GM18909 (cell line): ENCODE measurements at regions not wholly inside any gene's neighbourhood (a gene's known extent, or its start where the extent isn't known, plus 50 kb on each side); places are given as distances from the start of the nearest gene placed in this dataset.
"Not testable (repeated sequence)": the region's sequence is repeated elsewhere in the genome, so short reads cannot be mapped to it uniquely, and the experiment has no call there.

Experiments used
- ATAC-seq: cut with Tn5 transposase; IDR thresholded peaks from one replicate; pipeline ENCODE4 v1.9.1; 2021; ENCODE audit warnings: mild to moderate bottlenecking; ENCODE audit not compliant: unreplicated experiment, poor library complexity

DNA sequence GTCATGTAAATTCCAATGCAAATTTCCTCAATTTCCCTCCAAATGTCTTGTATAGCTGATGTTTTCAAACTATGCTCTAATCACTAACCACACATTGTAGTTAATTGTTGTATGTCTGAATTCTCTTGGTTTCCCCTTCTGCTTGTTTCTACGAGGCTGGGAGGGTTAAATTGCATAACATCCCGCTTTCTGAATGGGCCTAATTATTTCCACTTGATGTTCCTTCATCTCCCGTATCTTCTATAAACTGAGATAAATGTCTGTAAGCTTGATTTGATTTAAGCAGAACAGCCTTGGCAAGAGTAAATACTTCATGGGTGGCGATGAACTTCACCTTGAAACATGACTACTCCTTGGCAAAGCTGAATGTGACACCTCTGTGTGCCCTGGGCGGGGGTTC is 72.2 kb downstream of the SERINC2 start:
- no peak for ATAC-seq

DNA sequence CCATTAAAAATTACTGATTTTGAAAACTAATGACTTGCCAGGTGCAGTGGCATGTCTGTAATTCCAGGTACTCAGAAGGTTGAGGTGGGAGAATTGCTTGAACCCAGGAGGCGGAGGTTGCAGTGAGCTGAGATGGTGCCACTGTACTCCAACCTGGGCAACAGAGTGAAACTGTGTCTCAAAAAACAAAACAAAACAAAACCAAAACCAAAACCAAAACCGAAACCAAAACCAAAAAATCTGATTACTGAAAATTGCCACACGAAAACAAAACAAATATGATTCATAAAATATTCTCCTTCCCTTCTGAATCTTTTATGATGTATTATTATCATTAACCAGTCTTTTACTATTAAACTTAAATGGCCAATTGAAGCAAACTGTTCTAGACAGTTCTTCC is 74.1 kb downstream of the SERINC2 start:
- no peak for ATAC-seq

DNA sequence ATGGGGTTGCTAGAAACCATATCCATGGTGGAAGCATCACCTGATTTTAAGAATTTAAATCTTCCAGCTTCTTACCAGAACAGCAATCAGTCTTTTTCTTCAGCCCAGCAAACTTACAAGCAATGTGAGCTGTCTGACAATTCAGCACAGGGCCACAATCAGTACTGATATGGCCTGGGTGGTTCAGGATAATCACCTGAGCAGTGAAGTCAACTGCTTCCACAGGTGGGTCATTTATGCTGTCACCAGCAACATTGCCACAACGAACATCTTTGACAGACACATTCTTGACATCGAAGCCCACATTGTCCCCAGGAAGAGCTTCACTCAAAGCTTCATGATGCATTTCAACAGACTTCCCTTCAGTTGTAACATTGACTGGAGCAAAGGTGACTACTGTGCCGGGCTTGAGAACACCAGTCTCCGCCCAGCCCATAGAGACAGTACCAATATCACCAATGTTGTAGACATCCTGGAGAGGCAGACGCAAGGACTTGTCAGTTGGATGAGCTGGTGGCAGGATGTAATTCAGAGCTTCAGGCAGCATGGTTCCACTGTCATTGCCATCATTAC is 74.8 kb downstream of the SERINC2 start:
- ATAC-seq, result no peak

DNA sequence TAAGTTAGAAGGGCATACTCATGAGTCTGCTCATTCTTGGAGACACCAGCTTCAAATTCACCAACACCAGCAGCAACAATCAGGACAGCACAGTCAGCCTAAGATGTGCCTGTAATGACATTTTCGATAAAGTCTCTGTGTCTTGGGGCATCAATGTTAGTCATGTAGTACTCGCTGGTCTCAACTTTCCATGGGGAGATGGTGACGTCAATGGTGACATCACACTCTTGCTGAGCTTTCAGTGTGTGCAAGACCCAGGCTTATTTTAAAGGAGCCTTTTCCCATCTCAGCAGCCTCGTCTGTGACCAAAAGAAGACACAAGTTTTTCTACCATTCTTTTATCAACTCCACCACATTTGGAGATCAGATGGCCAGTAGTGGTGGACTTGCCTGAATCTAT is 75.5 kb downstream of the SERINC2 start:
- ATAC-seq, result no peak

DNA sequence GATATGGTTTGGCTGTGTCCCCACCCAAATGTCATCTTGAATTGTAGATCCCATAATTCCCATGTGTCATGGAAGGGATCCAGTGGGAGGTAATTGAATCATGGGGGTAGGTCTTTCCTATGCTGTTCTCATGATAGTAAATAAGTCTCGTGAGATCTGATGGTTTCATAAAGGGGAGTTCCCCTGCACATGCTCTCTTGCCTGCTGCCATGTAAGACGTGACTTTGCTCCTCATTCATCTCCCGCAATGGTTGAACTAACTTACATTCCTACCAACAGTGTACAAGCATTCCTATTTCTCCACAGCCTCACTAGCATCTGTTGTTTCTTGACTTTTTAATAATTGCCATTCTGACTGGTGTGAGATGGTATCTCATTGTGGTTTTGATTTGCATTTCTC is 76.6 kb downstream of the SERINC2 start:
- ATAC-seq, result not testable (repeated sequence)

DNA sequence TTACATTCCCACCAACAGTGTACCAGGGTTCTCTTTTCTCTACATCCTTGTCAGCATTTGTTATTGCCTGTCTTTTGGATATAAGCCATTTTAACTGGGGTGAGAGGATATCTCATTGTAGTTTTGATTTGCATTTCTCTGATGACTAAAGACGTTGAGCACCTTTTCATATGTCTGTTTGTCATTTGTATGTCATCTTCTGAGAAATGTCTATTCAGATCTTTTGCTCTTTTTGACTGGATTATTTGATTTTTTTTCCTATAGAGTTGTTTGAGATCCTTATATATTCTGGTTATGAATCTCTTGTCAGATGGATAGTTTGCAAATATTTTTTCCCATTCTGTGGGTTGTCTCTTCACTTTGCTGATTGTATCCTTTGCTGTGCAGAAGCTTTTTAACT is 77.6 kb downstream of the SERINC2 start:
- not testable (repeated sequence) for ATAC-seq

DNA sequence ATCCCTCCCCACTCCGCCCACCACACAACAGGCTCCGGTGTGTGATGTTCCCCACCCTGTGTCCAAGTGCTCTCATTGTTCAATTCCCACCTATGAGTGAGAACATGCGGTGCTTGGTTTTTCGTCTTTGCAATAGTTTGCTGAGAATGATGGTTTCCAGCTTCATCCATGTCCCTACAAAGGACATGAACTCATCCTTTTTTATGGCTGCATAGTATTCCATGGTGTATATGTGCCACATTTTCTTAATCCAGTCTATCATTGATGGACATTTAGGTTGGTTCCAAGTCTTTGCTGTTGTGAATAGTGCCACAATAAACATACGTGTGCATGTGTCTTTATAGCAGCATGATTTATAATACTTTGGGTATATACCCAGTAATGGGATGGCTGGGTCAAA is 81.0 kb upstream of the TINAGL1 start:
- not testable (repeated sequence) for ATAC-seq

DNA sequence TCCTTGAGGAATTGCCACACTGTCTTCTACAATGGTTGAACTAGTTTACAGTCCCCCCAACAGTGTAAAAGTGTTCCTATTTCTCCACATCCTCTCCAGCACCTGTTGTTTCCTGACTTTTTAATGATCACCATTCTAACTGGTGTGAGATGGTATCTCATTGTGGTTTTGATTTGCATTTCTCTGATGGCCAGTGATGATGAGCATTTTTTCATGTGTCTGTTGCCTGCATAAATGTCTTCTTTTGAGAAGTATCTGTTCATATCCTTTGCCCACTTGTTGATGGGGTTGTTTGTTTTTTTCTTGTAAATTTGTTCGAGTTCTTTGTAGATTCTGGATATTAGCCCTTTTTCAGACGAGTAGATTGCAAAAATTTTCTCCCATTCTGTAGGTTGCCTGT is 80.5 kb upstream of the TINAGL1 start:
- ATAC-seq, result not testable (repeated sequence)

DNA sequence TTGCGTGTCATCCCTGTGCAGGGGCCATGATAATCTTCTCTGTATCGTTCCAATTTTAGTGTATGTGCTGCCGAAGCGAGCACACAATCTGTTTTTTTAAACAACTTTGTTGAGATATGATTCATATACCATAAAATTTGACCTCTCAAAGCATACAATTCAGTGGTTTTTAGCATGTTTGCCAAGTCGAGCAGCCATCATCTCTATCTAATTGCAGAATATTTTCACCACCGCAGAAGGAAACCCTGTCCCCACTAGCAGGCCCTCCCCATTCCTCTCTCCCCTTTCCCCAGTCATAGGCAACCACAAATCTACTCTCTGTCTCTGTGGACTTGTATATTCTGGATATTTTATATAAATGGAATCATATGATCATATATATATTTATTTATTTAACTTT is 78.7 kb upstream of the TINAGL1 start:
- no peak for ATAC-seq

DNA sequence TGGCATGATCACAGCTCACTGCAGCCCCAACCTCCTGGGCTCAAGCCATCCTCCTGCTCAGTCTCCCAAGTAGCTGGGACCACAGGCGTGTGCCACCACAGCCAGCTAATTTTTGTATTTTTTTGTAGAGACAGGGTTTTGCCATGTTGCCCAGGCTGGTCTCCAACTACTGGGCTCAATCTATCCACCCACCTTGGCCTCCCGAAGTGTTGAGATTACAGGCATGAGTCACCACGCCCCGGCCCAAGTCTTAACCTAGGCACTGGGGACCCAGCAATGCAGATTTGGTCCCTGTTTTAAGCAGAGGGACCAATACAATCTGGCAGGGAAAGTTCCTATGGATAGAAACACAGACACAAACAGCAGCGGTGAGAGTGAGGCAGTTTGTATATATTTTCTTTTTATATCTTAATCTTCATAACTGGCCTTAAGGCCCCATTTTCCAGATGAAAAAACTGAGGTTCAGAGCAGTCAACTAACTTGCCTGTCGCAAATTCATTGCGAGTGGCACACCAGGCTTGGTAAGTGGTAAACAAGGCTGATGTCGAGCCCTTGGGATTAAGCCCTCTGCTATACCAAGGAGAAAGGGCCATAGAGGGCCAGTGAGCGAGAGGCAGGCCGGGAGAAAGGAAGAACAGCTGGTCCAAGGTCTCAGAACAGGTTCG is 77.8 kb upstream of the TINAGL1 start:
- no peak for ATAC-seq

DNA sequence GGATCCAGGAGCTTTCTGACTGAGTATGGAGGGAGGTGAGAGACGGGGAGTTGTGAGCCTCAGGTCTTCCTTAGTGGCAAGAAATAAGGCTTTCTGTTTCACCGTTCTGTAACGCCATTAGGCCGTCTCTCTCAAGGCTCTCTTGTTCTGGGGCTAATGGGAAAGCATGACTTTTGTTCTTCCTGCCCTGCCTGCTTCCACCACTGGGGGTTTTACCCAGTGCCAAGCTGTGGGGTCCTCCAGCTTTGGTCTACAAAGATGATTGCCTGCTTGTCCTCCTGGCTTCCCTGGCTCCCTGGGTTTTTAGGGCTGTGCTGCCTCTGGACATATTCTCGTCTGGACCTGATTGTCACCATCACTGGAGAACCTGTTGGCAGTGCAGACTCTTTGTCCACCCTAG is 74.8 kb upstream of the TINAGL1 start:
- ATAC-seq, result no peak

DNA sequence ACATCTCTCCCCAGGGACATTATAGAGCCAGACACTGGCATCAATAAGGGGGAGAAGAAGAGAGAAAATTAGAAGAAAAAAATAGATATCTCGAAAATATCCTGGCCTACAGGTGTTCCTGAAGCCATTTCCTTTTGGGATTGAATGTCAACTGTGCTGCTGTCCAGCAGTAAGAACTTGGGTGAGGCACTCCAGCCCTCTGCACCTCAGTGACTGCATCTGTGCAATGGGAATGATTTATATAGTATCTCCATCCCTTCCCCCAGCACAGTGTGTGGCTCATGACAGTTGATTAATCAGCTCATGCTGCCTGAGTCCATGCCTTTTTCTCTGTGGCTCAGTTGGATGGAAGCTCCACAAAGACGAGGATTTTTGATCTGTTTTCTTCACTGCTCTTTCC is 74.1 kb upstream of the TINAGL1 start:
- no peak for ATAC-seq

DNA sequence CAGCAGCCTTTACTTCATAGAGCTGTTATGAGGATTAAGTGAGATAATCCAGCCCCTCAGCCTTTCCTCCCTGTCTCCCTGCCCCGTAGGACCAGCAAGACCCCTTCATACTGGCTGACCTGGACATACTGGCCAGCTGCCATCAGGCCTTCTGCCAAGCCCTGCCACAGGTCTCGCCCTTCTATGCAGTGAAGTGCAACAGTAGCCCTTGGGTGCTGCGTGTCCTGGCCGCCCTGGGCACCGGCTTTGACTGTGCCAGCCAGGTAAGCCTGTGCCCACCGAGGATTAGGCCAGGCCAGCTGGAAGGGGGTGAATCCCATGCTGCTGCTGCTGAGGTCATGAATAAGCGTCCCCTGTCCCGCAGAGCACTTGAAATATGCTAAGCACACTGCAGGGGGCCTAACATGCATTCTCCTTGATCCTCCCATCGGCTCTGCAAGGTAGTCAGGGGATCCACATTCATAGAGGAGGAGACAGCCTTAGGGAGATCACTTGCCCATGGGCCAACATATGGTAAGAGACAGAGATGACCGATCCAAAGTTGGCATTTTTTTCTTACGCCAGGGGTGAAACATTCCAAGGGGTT is 73.3 kb upstream of the TINAGL1 start:
- ATAC-seq, result no peak

DNA sequence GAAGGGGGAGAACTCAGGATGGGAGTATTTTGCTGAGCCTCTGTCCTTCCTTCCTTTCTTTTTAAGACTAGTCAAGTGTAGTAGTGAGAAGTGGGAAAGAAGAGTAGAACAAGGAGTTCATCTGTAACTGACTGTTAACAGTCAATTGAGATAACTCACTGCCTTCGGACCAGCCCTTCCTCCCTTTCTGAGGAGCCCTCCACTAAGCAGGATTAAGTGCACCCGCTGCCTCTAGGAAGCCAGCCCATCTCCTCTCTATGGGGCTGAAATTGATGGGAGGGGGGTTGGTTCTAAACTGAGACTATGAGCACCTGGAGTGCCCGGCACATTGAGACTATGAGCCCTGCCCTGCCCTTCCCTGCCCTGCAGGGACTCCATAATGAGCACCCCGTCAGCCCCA is 72.7 kb upstream of the TINAGL1 start:
- ATAC-seq, result no peak

DNA sequence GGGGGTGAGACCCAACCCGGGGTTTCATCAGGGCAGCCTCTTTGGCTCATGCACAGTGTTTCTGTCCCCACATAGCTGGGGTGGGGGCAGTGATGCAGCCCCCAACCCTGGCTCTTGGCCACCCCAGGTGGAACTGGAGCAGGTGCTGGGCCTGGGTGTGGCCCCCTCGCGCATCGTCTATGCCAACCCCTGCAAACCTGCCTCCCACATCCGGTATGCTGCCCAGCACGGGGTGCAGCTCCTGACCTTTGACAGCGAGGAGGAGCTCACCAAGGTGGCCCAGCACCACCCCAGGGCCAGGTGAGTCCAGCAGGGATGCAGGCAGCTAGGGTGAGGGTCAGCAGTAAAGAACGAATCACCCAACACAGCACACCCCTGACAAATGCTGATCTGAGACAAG is 72.3 kb upstream of the TINAGL1 start:
- no peak for ATAC-seq

DNA sequence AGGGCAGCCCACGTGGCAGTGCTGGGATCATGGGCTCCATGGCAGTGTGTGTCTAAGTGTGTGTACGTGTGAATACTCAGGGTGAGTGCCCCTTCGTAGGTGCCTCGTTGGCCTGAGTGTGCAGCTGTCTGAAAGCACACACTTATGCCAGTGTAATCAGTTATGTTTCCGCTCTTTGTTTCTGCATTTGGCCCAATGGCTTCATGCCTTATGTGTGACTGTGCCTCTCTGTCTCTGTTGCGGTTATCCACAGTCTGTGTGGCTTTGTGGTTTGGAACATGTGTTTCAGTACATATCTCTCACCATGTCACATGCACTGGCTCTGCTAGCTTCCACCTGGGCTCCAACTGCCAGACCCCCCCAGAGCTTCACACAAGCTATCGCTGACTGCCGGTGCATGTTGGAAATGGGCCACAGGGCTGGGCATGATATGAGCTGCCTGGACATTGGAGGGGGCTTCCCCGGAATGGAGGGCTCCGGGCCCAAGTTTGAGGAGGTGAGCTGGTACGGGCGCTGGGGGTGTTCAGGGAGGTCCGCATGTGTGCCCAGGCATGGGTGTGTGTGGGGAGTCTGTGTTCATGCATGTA is 70.3 kb upstream of the TINAGL1 start:
- ATAC-seq, result peak; percentile 59

DNA sequence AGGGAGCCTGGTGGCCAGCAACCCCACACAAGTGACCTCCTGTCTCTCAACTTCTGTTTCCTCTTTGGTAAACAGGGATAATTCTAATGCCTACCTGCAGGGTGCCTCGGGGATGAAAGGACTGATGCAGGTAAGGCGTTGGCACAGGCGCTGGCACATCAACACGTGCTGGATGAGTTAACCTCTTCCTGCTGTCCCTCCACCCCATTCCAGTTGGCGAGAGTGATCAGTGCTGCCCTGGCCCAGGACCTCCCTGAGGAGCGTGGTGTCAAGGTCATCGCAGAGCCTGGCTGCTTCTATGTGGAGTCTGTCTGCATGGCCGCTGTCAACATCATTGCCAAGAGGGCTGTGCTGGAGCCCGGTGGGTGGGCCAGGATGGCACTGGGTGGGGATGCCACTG is 69.1 kb upstream of the TINAGL1 start:
- no peak for ATAC-seq

DNA sequence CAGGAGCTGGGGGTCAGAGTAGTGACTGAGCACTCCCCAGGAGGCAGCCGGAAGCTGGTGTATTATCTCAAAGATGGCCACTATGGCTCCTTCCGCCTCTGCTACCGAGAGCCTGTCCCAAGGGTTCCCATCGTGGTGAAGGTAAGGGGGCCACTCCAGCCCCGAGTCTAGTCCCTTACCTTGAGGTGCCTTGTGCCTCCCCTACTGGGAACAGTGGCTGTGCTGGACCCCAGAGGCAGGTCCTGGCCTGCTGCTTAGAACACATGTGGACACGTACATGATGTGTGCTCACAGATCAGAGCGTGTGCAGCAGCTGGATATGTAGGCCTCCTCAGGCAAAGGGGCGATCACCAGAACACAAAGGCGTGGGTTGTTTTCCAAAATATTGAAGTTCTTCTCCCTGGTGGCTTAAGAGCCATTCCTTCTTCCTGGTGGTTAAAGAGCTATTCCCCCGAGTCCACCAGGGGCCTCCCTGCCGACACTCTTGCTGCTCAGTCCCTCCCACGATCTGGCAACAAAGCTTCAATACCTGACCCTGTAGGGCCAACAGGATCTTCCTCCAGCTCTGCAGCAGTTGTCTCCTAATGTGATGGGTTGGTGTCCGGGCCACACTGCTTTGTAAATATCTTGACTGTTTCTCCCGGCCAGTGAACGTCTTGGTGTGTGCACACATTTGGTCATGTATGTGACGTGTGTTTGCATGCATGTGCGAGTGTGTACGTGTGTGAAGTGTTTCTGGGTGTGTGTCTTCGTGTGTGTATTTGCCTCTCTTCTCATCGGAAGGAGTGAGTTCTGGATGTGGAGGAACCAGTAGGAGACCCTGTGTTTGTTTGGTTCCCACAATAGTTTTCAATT is 68.4 kb upstream of the TINAGL1 start:
- ATAC-seq, result no peak

DNA sequence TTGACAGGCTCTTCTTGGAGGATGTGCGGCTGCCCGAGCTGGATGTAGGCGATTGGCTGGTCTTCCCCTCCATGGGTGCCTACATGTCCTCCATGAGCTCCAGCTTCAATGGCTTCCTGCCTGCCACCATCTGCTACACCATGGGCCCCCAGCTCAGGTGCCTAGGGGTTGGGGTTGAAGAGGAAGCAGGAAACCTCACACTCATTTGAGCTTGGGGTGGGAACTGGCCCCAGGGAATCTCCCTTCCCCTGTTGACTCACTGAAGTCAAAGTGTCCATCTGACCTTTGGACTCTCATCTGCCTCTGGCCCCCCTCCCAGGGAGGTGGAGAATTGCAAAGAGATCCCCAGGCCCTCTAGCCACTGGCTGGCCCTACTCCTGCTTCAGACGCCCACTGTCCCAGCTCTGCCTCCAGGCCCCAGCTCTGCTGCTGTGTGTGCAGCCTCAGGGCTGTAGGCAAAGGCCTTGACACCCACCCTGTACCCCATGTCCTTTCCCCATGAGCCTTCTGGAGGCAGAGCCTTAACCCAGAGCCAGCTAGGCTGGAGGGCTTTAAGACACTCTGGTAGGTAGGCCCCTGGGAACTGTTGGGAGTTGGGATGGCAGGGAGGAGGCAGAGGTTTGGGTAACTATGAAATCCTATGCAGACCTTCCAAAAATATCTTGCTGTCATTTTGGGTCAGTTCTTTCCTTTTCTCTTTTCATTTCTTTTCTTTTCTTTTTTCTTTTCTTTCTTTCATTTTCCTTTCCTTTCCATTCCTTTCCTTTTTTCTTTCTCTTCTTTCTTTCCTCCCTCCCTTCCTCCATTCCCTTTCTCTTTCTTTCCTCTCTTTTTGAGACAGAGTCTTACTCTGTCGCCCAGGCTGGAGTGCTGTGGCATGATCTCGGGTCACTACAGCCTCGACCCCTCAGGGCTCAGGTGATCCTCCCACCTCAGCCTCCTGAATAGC is 66.9 kb upstream of the TINAGL1 start:
- peak; percentile 59 for ATAC-seq

DNA sequence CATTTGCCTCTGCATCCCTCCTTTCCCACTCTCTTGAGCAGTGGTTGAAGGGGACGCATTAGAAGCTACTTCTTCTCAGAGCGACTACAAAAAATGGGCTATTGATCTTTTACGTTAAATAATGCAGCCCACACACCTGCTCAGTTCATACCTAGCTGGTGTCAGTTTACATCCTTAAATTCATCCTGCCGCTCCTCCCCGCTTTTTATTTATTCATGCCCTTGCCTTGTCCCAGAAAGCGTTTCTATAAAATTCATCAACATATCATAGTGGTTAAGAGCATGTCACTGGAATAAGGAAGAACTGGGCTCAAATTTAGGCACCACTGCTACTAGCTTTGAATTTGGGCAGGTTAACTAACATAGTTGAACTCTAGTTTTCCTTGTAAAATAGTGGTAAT is 66.0 kb upstream of the TINAGL1 start:
- no peak for ATAC-seq
